Activated CD8-positive, alpha-beta memory T cell treated with anti-CD3 and anti-CD28 coated beads, Interleukin-2, amount 50 U/mL, for 48 hours (primary cell): ENCODE measurements at regions not wholly inside any gene's neighbourhood (a gene's known extent, or its start where the extent isn't known, plus 50 kb on each side); places are given as distances from the start of the nearest gene placed in this dataset.

ENCODE experiments used
- DNase-seq: peaks from one replicate; pipeline ENCODE4 v3.0.0-alpha.2; 2020

GRCh38 chr13:109846185-109846584 is 59.8 kb upstream of the IRS2 start:
- no peak for DNase-seq

GRCh38 chr13:109844396-109844795 is 58.0 kb upstream of the IRS2 start:
- DNase-seq: no peak

GRCh38 chr13:109843695-109844094 is 57.3 kb upstream of the IRS2 start:
- no peak for DNase-seq

- DNase-seq: no peak
These were observed 56.0 kb upstream of the IRS2 start for GRCh38 chr13:109842212-109842920.

GRCh38 chr13:109840893-109841287 is 54.5 kb upstream of the IRS2 start:
- DNase-seq: no peak

- no peak for DNase-seq
These were observed 54.0 kb upstream of the IRS2 start for GRCh38 chr13:109840201-109840892.

- no peak for DNase-seq
These were observed 50.5 kb upstream of the IRS2 start for GRCh38 chr13:109836629-109837607.
